GM12891 (cell line): ENCODE measurements at regions not wholly inside any gene's neighbourhood (a gene's known extent, or its start where the extent isn't known, plus 50 kb on each side); places are given as distances from the start of the nearest gene placed in this dataset.
A peak's percentile ranks its signal among the peaks of the same experiment; 100 is the strongest.
"Not testable (repeated sequence)": the region's sequence is repeated elsewhere in the genome, so short reads cannot be mapped to it uniquely, and the experiment has no call there.

Experiments
- DNase-seq: peaks from one replicate; pipeline ENCODE4 v3.0.0; 2011; ENCODE audit warnings: low spot score; ENCODE audit not compliant: insufficient read length
- FAIRE-seq: peaks from 2 replicates; lab custom pipeline; 2011; peaks lifted over from hg19 to GRCh38; lab: Jason Lieb, UNC
- PAX5 ChIP-seq: IDR thresholded peaks from 2 replicates; pipeline ENCODE4 v1.6.1; 2011; ENCODE audit warnings: low read length, moderate library complexity, mild to moderate bottlenecking; ENCODE audit not compliant: insufficient read depth, severe bottlenecking
- POLR2A ChIP-seq: IDR thresholded peaks from 2 replicates; pipeline ENCODE4 v1.6.1; 2011; ENCODE audit warnings: low read depth, low read length, control low read depth
- POLR2AphosphoS5 ChIP-seq: IDR thresholded peaks from 2 replicates; pipeline ENCODE4 v1.6.1; 2011; ENCODE audit warnings: low read depth, low read length, control low read depth
- POU2F2 ChIP-seq: IDR thresholded peaks from 2 replicates; pipeline ENCODE4 v1.6.1; 2011; ENCODE audit warnings: low read depth, mild to moderate bottlenecking, control low read depth, low read length, moderate library complexity
- SPI1 ChIP-seq: IDR thresholded peaks from 2 replicates; pipeline ENCODE4 v1.6.1; 2011; ENCODE audit warnings: low read depth, low read length, control low read depth
- TAF1 ChIP-seq: IDR thresholded peaks from 2 replicates; pipeline ENCODE4 v1.6.1; 2011; ENCODE audit warnings: low read depth, low read length, control low read depth

GRCh38 chr13:81917810-81918209 is 1576.9 kb upstream of the SPRY2 start:
- no peak for DNase-seq
- TF ChIP-seq POLR2A (no peak), PAX5 (no peak), SPI1 (no peak), POLR2AphosphoS5 (no peak), POU2F2 (no peak), TAF1 (no peak)
- FAIRE-seq = no peak

- DNase-seq = no peak
- TF ChIP-seq POLR2A (no peak), POU2F2 (no peak), PAX5 (no peak), TAF1 (no peak), POLR2AphosphoS5 (no peak), SPI1 (no peak)
- FAIRE-seq = no peak
Observed at GRCh38 chr13:81916461-81916860, 1575.5 kb upstream of the SPRY2 start.

GRCh38 chr13:81907787-81908372 is 1567.0 kb upstream of the SPRY2 start:
- TF ChIP-seq POU2F2 = no peak
- TF ChIP-seq PAX5 = no peak
- TF ChIP-seq POLR2A = no peak
- TF ChIP-seq SPI1 = no peak
- FAIRE-seq (no peak), DNase-seq (no peak)

DNA sequence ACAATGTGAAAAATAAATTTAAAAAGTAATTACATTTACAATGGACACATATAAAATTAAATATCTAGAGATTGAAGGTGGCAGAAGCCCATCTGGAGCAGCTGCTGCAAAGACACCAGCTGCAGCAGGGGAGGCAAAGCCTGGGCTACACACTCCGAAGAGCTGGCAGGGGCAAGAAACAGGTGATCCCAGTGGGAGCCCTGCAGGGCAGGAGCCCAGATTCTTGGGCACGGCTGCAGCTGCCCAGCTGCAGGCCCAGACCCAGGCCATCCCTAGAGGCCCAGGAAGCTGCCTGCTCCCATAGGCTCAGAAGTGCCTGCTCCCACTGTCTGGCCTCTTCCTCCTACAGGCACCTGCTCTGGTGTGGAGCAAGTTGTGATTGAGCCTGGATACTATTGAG is 1547.9 kb upstream of the SPRY2 start:
- FAIRE-seq = no peak
- DNase-seq = no peak
- TF ChIP-seq TAF1 (no peak), PAX5 (no peak), SPI1 (no peak), POLR2A (no peak), POU2F2 (no peak), POLR2AphosphoS5 (no peak)

DNA sequence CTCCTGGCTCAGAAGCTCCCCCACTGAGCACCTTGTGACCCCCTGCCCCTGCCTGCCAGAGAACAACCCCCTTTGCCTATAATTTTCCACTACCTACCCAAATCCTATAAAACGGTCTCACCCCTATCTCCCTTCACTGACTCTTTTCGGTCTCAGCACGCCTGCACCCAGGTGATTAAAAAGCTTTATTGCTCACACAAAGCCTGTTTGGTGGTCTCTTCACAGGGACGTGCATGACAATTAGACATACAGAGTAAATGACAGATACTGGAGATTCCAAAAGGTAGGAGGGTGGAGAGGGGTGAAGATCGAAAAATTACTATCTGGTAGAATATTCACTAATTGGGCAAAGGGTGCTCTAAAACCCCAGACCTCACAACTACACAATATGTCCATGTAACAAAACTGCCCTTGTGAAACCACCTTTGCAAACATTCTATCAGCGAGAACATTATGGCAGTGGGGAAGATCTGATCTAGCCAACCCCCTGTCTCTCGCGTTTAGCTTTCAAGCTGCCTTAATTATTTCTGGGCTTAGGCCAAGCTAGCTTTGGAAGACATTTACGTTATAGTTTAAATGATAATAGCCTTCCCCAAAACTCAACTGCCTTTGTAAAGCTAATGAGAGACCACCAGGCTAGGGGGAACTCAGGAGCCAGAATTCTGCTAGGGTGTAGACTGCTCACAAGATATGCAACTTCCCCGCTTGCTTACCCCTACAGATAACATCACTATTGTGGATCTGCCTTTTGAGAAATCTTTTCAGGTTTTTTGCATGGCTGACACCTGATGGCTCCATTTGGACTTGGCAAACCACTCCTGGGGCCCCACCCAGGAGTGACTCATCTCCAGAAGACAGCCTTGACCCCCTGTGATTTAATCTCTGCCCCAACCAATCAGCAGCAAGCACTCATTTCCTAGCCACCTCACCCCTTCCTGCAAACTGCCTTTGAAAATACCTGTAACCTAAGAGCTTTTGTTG is 1534.0 kb upstream of the SPRY2 start:
- peak; percentile 5 for FAIRE-seq
- DNase-seq = no peak
- no peak for TF ChIP-seq POLR2A
- TF ChIP-seq SPI1 = no peak
- TF ChIP-seq POLR2AphosphoS5 = no peak
- TF ChIP-seq TAF1 = no peak
- no peak for TF ChIP-seq POU2F2
- no peak for TF ChIP-seq PAX5

- no peak for FAIRE-seq
- TF ChIP-seq SPI1 (no peak), POLR2A (no peak), TAF1 (no peak), POU2F2 (no peak), PAX5 (no peak), POLR2AphosphoS5 (no peak)
- DNase-seq = no peak
Observed at GRCh38 chr13:81874253-81874652, 1533.3 kb upstream of the SPRY2 start.

DNA sequence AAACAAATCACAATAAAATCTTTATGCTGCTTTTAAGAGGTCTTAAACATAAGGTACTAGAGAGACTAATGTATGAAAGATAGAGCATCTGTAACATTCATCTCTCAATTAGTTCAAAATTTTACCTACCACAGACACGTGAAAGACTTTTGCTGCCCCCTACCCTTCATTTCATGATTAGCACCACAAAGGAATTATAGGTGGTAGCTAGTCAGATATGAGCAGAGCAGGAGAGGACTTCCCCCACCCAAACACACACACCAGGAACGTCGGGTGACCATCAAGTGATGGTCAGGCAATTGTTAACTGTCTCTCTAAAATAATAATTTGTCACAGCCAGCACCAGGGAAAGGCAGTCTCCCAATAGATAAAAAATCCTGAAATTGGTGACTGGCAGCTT is 1531.7 kb upstream of the SPRY2 start:
- DNase-seq (no peak), FAIRE-seq (no peak)
- TF ChIP-seq POLR2A = no peak
- TF ChIP-seq PAX5 = no peak
- TF ChIP-seq SPI1 = no peak
- no peak for TF ChIP-seq POU2F2
- TF ChIP-seq POLR2AphosphoS5 = no peak
- TF ChIP-seq TAF1 = no peak

DNA sequence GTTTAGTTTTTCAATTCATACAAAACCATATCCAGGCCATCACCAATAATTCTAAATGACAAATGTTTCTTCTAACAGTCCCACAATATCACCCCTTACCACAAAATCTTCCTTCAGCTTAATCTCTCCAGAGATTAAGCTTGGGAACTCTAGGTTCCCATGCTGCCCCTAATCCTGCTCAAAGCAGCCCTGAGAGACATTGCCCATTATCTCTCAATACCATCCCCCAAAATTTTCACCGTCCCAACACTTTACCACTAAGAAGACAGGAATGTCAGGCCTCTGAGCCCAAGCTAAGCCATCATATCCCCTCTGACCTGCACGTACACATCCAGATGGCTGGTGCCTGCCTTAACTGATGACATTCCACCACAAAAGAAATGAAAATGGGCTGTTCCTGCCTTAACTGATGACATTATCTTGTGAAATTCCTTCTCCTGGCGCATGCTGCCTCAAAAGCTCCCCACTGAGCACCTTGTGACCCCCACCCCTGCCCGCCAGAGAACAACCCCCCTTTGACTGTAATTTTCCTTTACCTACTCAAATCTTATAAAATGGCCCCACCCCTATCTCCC is 1530.9 kb upstream of the SPRY2 start:
- FAIRE-seq, DNase-seq: not testable (repeated sequence)

- TF ChIP-seq PAX5 (no peak), POLR2A (no peak), TAF1 (no peak), SPI1 (no peak), POLR2AphosphoS5 (no peak), POU2F2 (no peak)
- FAIRE-seq = no peak
Observed at GRCh38 chr13:81848291-81848690, 1507.4 kb upstream of the SPRY2 start.

GRCh38 chr13:81846771-81847170 is 1505.8 kb upstream of the SPRY2 start:
- TF ChIP-seq POLR2A (no peak), SPI1 (no peak), POU2F2 (no peak), POLR2AphosphoS5 (no peak), PAX5 (no peak), TAF1 (no peak)
- FAIRE-seq = no peak
- DNase-seq = no peak

More at GRCh38 chr13:81848291-81848690, 1507.4 kb upstream of the SPRY2 start:
- no peak for DNase-seq
